ENCODE measurements at regions not wholly inside any gene's neighbourhood (a gene's known extent, or its start where the extent isn't known, plus 50 kb on each side); places are given as distances from the start of the nearest gene placed in this dataset.

DNA sequence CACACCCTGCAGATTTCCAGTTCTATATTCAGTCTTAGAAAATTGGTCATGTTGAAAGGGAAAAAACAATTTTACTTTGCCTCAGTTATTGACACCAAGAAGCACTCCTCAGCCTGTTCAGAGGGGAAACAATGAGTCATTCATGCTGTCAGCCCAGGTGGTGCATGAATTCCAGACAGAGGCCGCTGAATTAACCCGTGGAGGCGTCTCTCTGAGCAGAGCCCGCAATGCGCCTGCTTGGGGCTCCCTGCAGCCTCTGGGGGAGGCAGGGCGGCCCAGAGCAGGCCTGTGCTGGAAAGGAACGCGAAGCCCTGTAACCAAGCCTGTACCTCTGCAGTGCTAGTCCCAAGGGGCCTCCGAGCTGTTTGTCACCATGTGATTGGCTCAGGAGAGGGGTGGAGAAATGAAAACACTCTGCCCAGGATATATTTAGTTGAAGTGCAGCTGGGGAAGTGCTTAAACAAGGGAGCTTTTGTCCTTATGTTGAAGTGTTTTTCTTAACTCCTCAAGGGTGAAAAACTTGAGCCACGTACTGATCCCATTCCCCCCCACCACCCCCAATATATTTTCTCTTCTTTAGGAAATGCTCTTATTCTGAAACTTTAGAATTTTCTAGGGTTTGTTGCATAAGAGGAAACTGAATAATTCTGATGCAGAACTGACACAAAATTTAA, 68.3 kb upstream of the CHD2 start (continued):
- TF ChIP-seq PHB2 (IDR thresholded peaks at IDR 0.05; ENCODE audit: partially characterized antibody) (no peak), RAD51 (IDR thresholded peaks at IDR 0.05; ENCODE audit: borderline replicate concordance) (no peak), AHR (CRISPR knock-in tag; IDR thresholded peaks at IDR 0.05) (0 out of 2 replicates have a peak, but pooled peaks have one; percentile 69), EHMT2 (IDR thresholded peaks at IDR 0.05; ENCODE audit: borderline replicate concordance, low read depth, low read length) (no peak), ZSCAN20 (CRISPR knock-in tag; IDR thresholded peaks at IDR 0.05; ENCODE audit: borderline replicate concordance) (no peak), KDM2A (CRISPR knock-in tag; IDR thresholded peaks at IDR 0.05; ENCODE audit: borderline replicate concordance, low read depth) (peak; percentile 77; the same call in 1 of the 2 replicates), ZNF7 (CRISPR knock-in tag; IDR thresholded peaks at IDR 0.05) (no peak), ZBTB38 (CRISPR knock-in tag; IDR thresholded peaks at IDR 0.05) (peak; percentile 78; the same call in 1 of the 2 replicates), HMGXB3 (CRISPR knock-in tag; IDR thresholded peaks at IDR 0.05; ENCODE audit: borderline replicate concordance) (peak; percentile 74), ZNF552 (CRISPR knock-in tag; IDR thresholded peaks at IDR 0.05; ENCODE audit: borderline replicate concordance) (no peak), SMC3 (IDR thresholded peaks at IDR 0.05; ENCODE audit: low read length) (peak; percentile 11; the same call in 1 of the 2 replicates), ZNF879 (CRISPR knock-in tag; IDR thresholded peaks at IDR 0.05) (no peak), RELA (CRISPR knock-in tag; IDR thresholded peaks at IDR 0.05) (no peak), ZNF816 (CRISPR knock-in tag; IDR thresholded peaks at IDR 0.05; ENCODE audit: borderline replicate concordance) (peak; percentile 51; the same call in 1 of the 2 replicates), ZNF263 (CRISPR knock-in tag; IDR thresholded peaks at IDR 0.05) (no peak), RFXANK (CRISPR knock-in tag; IDR thresholded peaks at IDR 0.05) (no peak; the same call in 1 of the 2 replicates), ATAD3A (CRISPR knock-in tag; IDR thresholded peaks at IDR 0.05) (no peak), THYN1 (CRISPR knock-in tag; IDR thresholded peaks at IDR 0.05; ENCODE audit: borderline replicate concordance, low read depth) (no peak), ARID2 (CRISPR knock-in tag; IDR thresholded peaks at IDR 0.05; ENCODE audit: borderline replicate concordance) (no peak; the same call in 1 of the 2 replicates), PAWR (CRISPR knock-in tag; IDR thresholded peaks at IDR 0.05; ENCODE audit: borderline replicate concordance) (no peak), NR1H2 (CRISPR knock-in tag; IDR thresholded peaks at IDR 0.05; ENCODE audit: borderline replicate concordance, low read depth) (no peak)
- TF ChIP-seq, protein P1, sequence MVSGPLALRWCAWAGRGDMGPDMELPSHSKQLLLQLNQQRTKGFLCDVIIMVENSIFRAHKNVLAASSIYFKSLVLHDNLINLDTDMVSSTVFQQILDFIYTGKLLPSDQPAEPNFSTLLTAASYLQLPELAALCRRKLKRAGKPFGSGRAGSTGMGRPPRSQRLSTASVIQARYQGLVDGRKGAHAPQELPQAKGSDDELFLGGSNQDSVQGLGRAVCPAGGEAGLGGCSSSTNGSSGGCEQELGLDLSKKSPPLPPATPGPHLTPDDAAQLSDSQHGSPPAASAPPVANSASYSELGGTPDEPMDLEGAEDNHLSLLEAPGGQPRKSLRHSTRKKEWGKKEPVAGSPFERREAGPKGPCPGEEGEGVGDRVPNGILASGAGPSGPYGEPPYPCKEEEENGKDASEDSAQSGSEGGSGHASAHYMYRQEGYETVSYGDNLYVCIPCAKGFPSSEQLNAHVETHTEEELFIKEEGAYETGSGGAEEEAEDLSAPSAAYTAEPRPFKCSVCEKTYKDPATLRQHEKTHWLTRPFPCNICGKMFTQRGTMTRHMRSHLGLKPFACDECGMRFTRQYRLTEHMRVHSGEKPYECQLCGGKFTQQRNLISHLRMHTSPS (CRISPR knock-in tag; IDR thresholded peaks at IDR 0.05; ENCODE audit: low read depth): no peak
- TF ChIP-seq, protein P2, sequence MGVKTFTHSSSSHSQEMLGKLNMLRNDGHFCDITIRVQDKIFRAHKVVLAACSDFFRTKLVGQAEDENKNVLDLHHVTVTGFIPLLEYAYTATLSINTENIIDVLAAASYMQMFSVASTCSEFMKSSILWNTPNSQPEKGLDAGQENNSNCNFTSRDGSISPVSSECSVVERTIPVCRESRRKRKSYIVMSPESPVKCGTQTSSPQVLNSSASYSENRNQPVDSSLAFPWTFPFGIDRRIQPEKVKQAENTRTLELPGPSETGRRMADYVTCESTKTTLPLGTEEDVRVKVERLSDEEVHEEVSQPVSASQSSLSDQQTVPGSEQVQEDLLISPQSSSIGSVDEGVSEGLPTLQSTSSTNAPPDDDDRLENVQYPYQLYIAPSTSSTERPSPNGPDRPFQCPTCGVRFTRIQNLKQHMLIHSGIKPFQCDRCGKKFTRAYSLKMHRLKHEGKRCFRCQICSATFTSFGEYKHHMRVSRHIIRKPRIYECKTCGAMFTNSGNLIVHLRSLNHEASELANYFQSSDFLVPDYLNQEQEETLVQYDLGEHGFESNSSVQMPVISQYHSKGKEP (CRISPR knock-in tag; IDR thresholded peaks at IDR 0.05): no peak
